T-helper 1 cell treated with Interleukin-12 subunit alpha and Interleukin-12 subunit beta and Interleukin-4 antibody, amounts not matched to agents 30 μg/mL and 1 μg/mL, for 36 hours (primary cell): ENCODE measurements at regions not wholly inside any gene's neighbourhood (a gene's known extent, or its start where the extent isn't known, plus 50 kb on each side); places are given as distances from the start of the nearest gene placed in this dataset.
"Not testable (repeated sequence)": the region's sequence is repeated elsewhere in the genome, so short reads cannot be mapped to it uniquely, and the experiment has no call there.

Source experiments
- H3K27ac Mint-ChIP-seq: one replicate; pipeline ENCODE4 v1.8.0; 2021; ENCODE audit warnings: mild to moderate bottlenecking, mixed read lengths
- H3K27me3 Mint-ChIP-seq: one replicate; pipeline ENCODE4 v1.8.0; 2021; ENCODE audit warnings: low read depth, mixed read lengths
- H3K36me3 Mint-ChIP-seq: one replicate; pipeline ENCODE4 v1.8.0; 2021; ENCODE audit warnings: low read depth, mixed read lengths
- H3K4me1 Mint-ChIP-seq: one replicate; pipeline ENCODE4 v1.8.0; 2021; ENCODE audit warnings: low read depth, mixed read lengths
- H3K4me3 Mint-ChIP-seq: one replicate; pipeline ENCODE4 v1.8.0; 2021; ENCODE audit warnings: mild to moderate bottlenecking, moderate library complexity, mixed read lengths
- H3K9me3 Mint-ChIP-seq: one replicate; pipeline ENCODE4 v1.8.0; 2021; ENCODE audit warnings: mixed read lengths

DNA sequence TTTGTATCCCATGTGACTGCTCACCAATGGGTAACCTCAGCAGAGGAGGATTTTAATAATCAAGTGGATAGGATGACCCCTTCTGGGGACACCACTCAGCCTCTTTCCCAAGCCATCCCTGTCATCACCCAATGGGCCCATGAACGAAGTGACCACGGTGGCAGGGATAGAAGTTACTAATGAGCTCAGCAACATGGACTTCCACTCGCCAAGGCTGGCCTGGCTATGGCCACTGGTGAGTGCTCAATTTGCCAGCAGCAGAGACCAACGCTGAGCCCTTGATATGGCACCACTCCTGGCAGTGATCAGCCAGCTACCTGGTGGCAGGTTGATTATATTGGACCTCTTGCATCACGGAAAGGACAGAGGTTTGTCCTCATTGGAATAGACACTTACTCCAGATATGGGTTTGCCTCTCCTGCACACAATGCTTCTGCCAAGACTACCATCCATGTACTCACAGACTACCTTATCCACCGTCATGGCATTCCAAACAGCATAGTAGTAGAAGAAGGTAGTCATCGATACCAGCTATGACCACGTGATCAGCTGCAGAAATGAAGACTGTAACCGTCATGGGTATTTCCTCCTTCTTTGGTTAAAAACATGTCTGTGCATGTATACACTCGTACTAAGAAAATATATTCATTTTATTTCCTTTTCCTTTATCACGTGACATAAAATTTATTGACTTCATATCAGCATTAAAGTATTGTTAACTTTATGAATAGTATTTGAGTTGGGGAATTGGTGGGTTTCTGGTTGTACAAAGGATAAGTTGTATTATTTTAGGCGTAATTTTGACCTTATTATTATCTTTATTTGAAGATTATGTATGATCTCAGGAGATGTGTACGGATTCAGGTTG is 562.6 kb downstream of the PTPRU start:
- Mint-ChIP-seq H3K27ac (no peak overlapping the region), H3K36me3 (peaks cover 2% of the 10 kb centered on the region), H3K4me3 (no peak overlapping the region), H3K4me1 (no peaks in the 10 kb centered on the region), H3K9me3 (peaks cover 13% of the 10 kb centered on the region), H3K27me3 (no peaks in the 10 kb centered on the region)

- H3K4me3 Mint-ChIP-seq, H3K27ac Mint-ChIP-seq, H3K4me1 Mint-ChIP-seq, H3K36me3 Mint-ChIP-seq, H3K27me3 Mint-ChIP-seq: not testable (repeated sequence)
- H3K9me3 Mint-ChIP-seq = peaks cover 13% of the 10 kb centered on the region
These were observed 560.8 kb downstream of the PTPRU start for GRCh38 chr1:29797125-29797524.

DNA sequence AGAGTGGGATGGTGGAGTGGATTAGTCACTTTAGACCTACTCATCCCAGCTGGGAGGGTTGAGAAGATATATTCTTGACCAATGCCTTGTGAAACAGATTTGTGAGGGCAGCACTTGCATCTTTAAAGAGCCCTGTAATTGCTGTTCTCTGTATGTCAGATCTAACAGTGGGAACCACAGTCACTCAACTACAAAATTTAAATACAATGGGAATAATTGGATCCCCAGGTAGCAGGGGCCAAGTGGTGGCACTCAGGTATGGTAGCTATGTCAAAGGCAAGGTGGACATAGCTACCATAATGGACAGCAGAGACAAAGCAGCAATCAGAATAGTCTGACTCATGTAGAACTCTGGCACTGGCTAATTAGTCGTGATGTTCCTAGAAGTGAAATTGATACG is 559.6 kb downstream of the PTPRU start:
- H3K9me3 Mint-ChIP-seq = peaks cover 13% of the 10 kb centered on the region
- H3K4me3 Mint-ChIP-seq, H3K4me1 Mint-ChIP-seq, H3K27me3 Mint-ChIP-seq, H3K27ac Mint-ChIP-seq, H3K36me3 Mint-ChIP-seq: not testable (repeated sequence)

- Mint-ChIP-seq H3K9me3 (peaks cover 13% of the 10 kb centered on the region), H3K27ac (no peak overlapping the region), H3K36me3 (peaks cover 2% of the 10 kb centered on the region), H3K4me1 (peaks cover 5% of the 10 kb centered on the region), H3K27me3 (no peaks in the 10 kb centered on the region), H3K4me3 (no peak overlapping the region)
These were observed 557.5 kb downstream of the PTPRU start for GRCh38 chr1:29793653-29794348.

DNA sequence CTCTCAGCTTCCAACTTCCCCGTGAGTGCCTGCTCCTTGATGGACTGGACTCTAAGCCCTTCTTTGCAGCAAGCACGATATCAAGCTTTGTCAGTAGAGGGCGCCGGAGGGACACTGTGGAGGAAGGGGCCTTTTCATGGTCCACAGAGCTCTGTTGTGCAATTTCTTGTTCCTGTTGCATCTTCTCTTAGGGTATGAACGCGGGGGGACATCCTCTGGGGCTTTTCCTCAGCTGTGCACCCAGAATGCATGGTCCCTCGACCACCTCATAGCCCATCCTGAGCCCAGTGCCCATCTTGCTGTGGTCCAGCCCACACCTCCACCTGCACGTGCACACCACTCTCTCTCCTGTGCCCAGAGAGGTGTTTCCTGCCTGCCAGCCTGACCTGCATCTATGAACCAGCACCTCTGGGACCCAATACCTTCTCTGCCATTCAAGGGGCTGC is 556.8 kb downstream of the PTPRU start:
- Mint-ChIP-seq H3K27ac (peak overlapping the region; percentile 43), H3K4me3 (no peak overlapping the region), H3K9me3 (peaks cover 13% of the 10 kb centered on the region), H3K27me3 (no peaks in the 10 kb centered on the region), H3K36me3 (peaks cover 2% of the 10 kb centered on the region), H3K4me1 (peaks cover 5% of the 10 kb centered on the region)

DNA sequence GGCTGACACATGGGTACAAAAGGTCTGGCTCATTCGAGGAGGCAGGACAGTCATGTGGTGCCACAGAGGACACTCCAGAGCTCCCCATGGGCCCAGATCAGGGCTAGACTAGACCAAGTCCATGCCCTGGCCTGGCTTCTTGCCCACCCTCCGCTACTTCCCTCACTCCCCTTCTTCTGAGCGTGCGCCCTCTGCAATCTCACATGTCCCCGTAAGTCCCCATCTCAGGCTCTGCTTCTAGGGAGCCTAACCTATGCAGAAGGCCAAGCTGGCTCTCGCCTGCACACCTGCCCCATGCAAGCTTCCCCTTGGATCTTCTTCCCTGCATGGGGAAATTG is 553.6 kb downstream of the PTPRU start:
- H3K9me3 Mint-ChIP-seq = peaks cover 3% of the 10 kb centered on the region
- H3K4me1 Mint-ChIP-seq = peaks cover 5% of the 10 kb centered on the region
- H3K36me3 Mint-ChIP-seq = peaks cover 2% of the 10 kb centered on the region
- no peak overlapping the region for H3K4me3 Mint-ChIP-seq
- H3K27ac Mint-ChIP-seq = no peak overlapping the region
- no peaks in the 10 kb centered on the region for H3K27me3 Mint-ChIP-seq

DNA sequence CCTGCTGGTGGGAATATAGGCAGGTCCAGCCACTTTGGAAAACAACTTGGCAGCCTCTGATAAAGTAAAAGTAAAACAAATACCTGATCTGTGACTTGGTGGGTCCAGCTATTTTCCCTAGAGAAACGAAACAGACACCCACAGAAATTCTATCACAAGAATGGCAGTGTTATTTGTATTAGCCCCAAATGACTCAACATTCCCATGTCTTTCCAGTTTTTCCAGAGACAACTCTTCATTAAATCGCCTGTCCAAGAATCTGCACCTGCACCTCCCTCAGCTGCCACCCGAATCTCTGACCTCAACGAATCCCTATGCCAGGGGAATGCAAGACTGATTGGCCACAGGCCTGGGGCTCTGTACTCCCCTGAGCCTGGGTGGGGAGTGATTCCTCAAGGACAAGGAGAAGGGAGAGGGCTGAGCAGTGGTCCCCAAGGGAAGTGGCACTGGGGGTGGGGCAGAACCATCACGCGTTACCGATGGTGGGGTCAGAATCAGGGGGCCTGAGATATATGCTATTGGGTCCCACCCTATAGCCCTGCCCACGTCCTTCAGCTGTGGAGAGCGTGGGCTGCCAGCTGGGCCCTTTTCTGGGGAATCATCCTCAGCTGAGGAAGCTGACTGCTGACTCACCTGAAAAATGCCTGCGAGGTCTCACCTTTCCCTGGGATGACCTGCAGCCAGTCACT is 553.0 kb downstream of the PTPRU start:
- H3K4me1 Mint-ChIP-seq = peaks cover 5% of the 10 kb centered on the region
- H3K36me3 Mint-ChIP-seq = no peaks in the 10 kb centered on the region
- H3K4me3 Mint-ChIP-seq = no peak overlapping the region
- H3K9me3 Mint-ChIP-seq = no peaks in the 10 kb centered on the region
- no peaks in the 10 kb centered on the region for H3K27me3 Mint-ChIP-seq
- H3K27ac Mint-ChIP-seq = no peak overlapping the region

- Mint-ChIP-seq H3K36me3 (no peaks in the 10 kb centered on the region), H3K4me3 (no peak overlapping the region), H3K27me3 (no peaks in the 10 kb centered on the region), H3K9me3 (no peaks in the 10 kb centered on the region), H3K27ac (no peak overlapping the region), H3K4me1 (no peaks in the 10 kb centered on the region)
These were observed 550.7 kb downstream of the PTPRU start for GRCh38 chr1:29786791-29787732.

DNA sequence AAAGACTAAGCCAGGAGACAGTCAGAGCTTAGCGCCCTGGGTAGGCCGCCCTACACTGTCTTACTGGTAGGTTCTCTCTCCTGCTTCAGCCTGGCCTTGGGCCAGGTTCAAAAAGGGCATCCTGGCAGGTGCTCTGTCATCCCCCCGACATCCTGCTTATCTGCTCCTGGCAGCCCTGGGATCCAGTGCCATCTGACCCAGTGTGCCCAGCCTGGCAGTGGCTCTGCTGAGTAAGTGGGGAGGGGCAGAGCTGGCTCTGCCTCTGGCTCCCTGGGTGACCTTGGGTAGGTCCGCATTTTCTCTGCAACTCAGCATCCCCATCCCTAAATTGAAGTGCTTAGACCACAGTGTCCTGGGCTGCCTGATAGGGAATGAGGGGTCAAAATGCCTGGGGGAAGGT is 549.9 kb downstream of the PTPRU start:
- no peaks in the 10 kb centered on the region for H3K4me1 Mint-ChIP-seq
- H3K4me3 Mint-ChIP-seq = no peak overlapping the region
- no peak overlapping the region for H3K27ac Mint-ChIP-seq
- H3K9me3 Mint-ChIP-seq = no peaks in the 10 kb centered on the region
- no peaks in the 10 kb centered on the region for H3K36me3 Mint-ChIP-seq
- peaks cover under 1% of the 10 kb centered on the region for H3K27me3 Mint-ChIP-seq

DNA sequence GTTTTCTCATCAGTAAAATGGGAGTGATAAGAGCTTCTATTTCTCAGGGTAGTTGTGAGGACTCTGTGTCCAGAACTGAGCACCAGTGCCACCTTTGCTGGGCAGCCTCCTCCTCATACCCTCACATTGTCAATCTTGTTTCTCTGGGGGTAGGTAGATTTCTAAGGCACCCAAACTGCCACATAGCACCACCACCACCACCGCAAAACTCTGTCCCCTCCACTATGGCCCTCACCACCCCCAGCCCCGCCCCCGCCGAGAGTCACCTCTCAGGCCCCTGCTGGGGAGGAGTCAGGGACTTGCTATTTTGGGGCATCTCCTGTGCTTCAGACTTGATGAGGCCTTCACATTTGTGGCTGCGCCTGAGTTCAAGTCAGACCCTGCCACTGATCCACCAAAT is 549.2 kb downstream of the PTPRU start:
- Mint-ChIP-seq H3K27ac (no peak overlapping the region), H3K4me1 (no peaks in the 10 kb centered on the region), H3K9me3 (no peaks in the 10 kb centered on the region), H3K27me3 (peaks cover 6% of the 10 kb centered on the region), H3K36me3 (no peaks in the 10 kb centered on the region), H3K4me3 (no peak overlapping the region)

GRCh38 chr1:29785137-29785527 is 548.8 kb downstream of the PTPRU start:
- Mint-ChIP-seq H3K4me1 (no peaks in the 10 kb centered on the region), H3K27ac (no peak overlapping the region), H3K9me3 (no peaks in the 10 kb centered on the region), H3K27me3 (peaks cover 7% of the 10 kb centered on the region), H3K36me3 (no peaks in the 10 kb centered on the region), H3K4me3 (no peak overlapping the region)

DNA sequence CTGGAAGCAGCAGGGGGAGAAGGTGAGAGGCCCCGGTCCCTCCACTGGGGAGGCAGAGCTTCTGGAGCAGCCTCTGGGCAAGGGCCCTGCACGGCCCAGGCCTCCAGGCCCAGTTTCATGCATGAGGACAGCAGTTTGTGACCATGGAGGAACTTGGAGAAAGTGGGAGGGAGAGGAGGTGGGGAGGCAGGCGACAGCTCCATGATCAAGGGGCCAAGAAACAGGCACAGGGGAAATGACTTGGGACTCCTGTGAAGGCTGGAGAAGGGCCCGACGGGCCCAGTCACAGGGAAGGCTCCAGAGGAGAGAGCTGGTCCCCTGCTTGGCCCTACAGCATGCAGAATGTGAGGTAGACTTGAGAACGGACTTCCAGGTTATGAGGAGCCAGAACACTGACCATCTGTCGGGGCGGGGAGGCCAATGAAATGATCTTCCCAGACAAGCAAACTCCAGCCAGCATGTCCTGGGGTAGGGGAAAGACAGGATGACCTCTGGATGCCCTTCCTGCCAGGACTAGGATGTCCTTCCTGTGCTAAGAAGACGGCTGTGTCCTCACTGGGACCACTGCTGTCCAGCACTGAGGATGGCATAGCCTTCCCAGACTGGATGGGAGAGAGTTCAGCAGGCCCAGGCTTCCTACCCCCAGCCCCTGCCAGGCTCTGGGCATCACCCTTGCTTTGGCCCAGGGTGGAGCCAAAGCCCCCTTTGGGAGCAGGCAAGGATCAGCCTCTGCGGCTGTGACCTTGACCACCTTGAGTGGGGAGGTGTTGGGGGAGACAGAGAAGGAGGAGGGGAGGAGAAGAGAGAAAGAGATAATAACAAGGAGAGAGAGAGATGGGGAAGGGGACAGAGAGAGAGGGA is 548.2 kb downstream of the PTPRU start:
- no peak overlapping the region for H3K4me3 Mint-ChIP-seq
- H3K9me3 Mint-ChIP-seq = peaks cover under 1% of the 10 kb centered on the region
- no peak overlapping the region for H3K27ac Mint-ChIP-seq
- peaks cover 8% of the 10 kb centered on the region for H3K27me3 Mint-ChIP-seq
- H3K36me3 Mint-ChIP-seq = no peaks in the 10 kb centered on the region
- H3K4me1 Mint-ChIP-seq = peaks cover under 1% of the 10 kb centered on the region

- peaks cover 15% of the 10 kb centered on the region for H3K27me3 Mint-ChIP-seq
- no peak overlapping the region for H3K27ac Mint-ChIP-seq
- H3K36me3 Mint-ChIP-seq = peaks cover 6% of the 10 kb centered on the region
- H3K9me3 Mint-ChIP-seq = peaks cover 4% of the 10 kb centered on the region
- H3K4me1 Mint-ChIP-seq = peaks cover 8% of the 10 kb centered on the region
- no peak overlapping the region for H3K4me3 Mint-ChIP-seq
These were observed 547.4 kb downstream of the PTPRU start for GRCh38 chr1:29783508-29784275.
